Parathyroid adenoma (tissue), 2 donors: ENCODE measurements at regions not wholly inside any gene's neighbourhood (a gene's known extent, or its start where the extent isn't known, plus 50 kb on each side); places are given as distances from the start of the nearest gene placed in this dataset.

Source experiments
- H2AFZ ChIP-seq: fragments of 300-600 bp; sonication (generic); one replicate; pipeline ENCODE4 v1.7.0; 2017; ENCODE audit warnings: antibody characterized with exemption, mild to moderate bottlenecking
- H3K27ac ChIP-seq: fragments of 300-600 bp; sonication (generic); one replicate; pipeline ENCODE4 v1.7.0; 2017
- H3K27me3 ChIP-seq: fragments of 300-600 bp; sonication (generic); one replicate; pipeline ENCODE4 v1.7.0; 2017; ENCODE audit warnings: low read length; ENCODE audit not compliant: control insufficient read depth, insufficient read depth
- H3K36me3 ChIP-seq: fragments of 300-600 bp; sonication (generic); one replicate; pipeline ENCODE4 v1.7.0; 2017; ENCODE audit warnings: low read length; ENCODE audit not compliant: control insufficient read depth, insufficient read depth
- H3K4me1 ChIP-seq: fragments of 300-600 bp; sonication (generic); one replicate; pipeline ENCODE4 v1.7.0; 2017; ENCODE audit warnings: control low read depth
- H3K4me2 ChIP-seq: fragments of 300-600 bp; sonication (generic); one replicate; pipeline ENCODE4 v1.7.0; 2017; ENCODE audit warnings: low read length
- H3K4me3 ChIP-seq: fragments of 300-600 bp; sonication (generic); one replicate; pipeline ENCODE4 v1.7.0; 2017; ENCODE audit warnings: low read depth, low read length
- H3K79me2 ChIP-seq: fragments of 300-600 bp; sonication (generic); one replicate; pipeline ENCODE4 v1.7.0; 2017; ENCODE audit warnings: control low read depth
- H3K9ac ChIP-seq: fragments of 300-600 bp; sonication (generic); one replicate; pipeline ENCODE4 v1.7.0; 2017; ENCODE audit warnings: mild to moderate bottlenecking
- H3K9me3 ChIP-seq: fragments of 300-600 bp; sonication (generic); one replicate; pipeline ENCODE4 v1.7.0; 2017; ENCODE audit warnings: low read length; ENCODE audit not compliant: control insufficient read depth
- CTCF ChIP-seq: fragments of 300-600 bp; sonication (generic); IDR thresholded peaks from one replicate; pipeline ENCODE4 v1.7.0; 2017; ENCODE audit warnings: antibody characterized with exemption, mild to moderate bottlenecking
- donor health status: primary hyperparathyroidism.

GRCh38 chr14:38536376-38537038 lies 280.6 kb upstream of the CLEC14A start:
- Histone ChIP-seq H2AFZ (no peak overlapping the region), H3K4me1 (no peaks in the 10 kb centered on the region), H3K36me3 (no peaks in the 10 kb centered on the region), H3K79me2 (no peaks in the 10 kb centered on the region), H3K27me3 (no peaks in the 10 kb centered on the region), H3K4me2 (no peak overlapping the region), H3K9ac (no peak overlapping the region), H3K9me3 (no peaks in the 10 kb centered on the region), H3K27ac (no peak overlapping the region), H3K4me3 (no peak overlapping the region)
- TF ChIP-seq CTCF: no peak

- H3K27ac ChIP-seq: no peak overlapping the region
- H3K9me3 ChIP-seq: no peaks in the 10 kb centered on the region
These were observed 272.7 kb upstream of the CLEC14A start for GRCh38 chr14:38528582-38528981.

GRCh38 chr14:38527502-38527878 lies 271.6 kb upstream of the CLEC14A start:
- no peak overlapping the region for H3K4me2 ChIP-seq
- no peaks in the 10 kb centered on the region for H3K79me2 ChIP-seq
- no peak overlapping the region for H3K4me3 ChIP-seq
- H2AFZ ChIP-seq: no peak overlapping the region
- H3K27ac ChIP-seq: no peak overlapping the region
- H3K36me3 ChIP-seq: no peaks in the 10 kb centered on the region
- no peak for TF ChIP-seq CTCF
- no peaks in the 10 kb centered on the region for H3K9me3 ChIP-seq
- no peaks in the 10 kb centered on the region for H3K27me3 ChIP-seq
- H3K9ac ChIP-seq: no peak overlapping the region
- H3K4me1 ChIP-seq: no peaks in the 10 kb centered on the region

More at GRCh38 chr14:38528582-38528981, 272.7 kb upstream of the CLEC14A start:
- H3K36me3 ChIP-seq: no peaks in the 10 kb centered on the region
- H3K4me1 ChIP-seq: no peaks in the 10 kb centered on the region
- H3K4me2 ChIP-seq: no peak overlapping the region
- H2AFZ ChIP-seq: no peak overlapping the region
- no peak overlapping the region for H3K9ac ChIP-seq
- H3K4me3 ChIP-seq: no peak overlapping the region
- TF ChIP-seq CTCF: no peak
- H3K27me3 ChIP-seq: no peaks in the 10 kb centered on the region
- no peaks in the 10 kb centered on the region for H3K79me2 ChIP-seq

GRCh38 chr14:38526826-38527501 lies 271.1 kb upstream of the CLEC14A start:
- Histone ChIP-seq H2AFZ (no peak overlapping the region), H3K4me3 (no peak overlapping the region), H3K9ac (no peak overlapping the region), H3K9me3 (no peaks in the 10 kb centered on the region), H3K36me3 (no peaks in the 10 kb centered on the region), H3K79me2 (no peaks in the 10 kb centered on the region), H3K27me3 (no peaks in the 10 kb centered on the region), H3K4me1 (no peaks in the 10 kb centered on the region), H3K4me2 (no peak overlapping the region), H3K27ac (no peak overlapping the region)
- TF ChIP-seq CTCF: no peak
